ENCODE measurements at regions not wholly inside any gene's neighbourhood (a gene's known extent, or its start where the extent isn't known, plus 50 kb on each side); places are given as distances from the start of the nearest gene placed in this dataset.

- no peak for TF ChIP-seq HNRNPL (IDR thresholded peaks at IDR 0.05; ENCODE audit: low read depth, low read length)
- peak; percentile 9 for TF ChIP-seq TEAD3 (CRISPR knock-in tag; optimal IDR thresholded peaks at IDR 0.05; ENCODE audit: borderline replicate concordance)
- TF ChIP-seq TBX2 (CRISPR knock-in tag; IDR thresholded peaks at IDR 0.05; ENCODE audit: borderline replicate concordance), result peak; percentile 12; the same call in 1 of the 2 replicates
- TF ChIP-seq ZNF350 (CRISPR knock-in tag; IDR thresholded peaks at IDR 0.05; ENCODE audit: borderline replicate concordance, low read depth), result 0 out of 2 replicates have a peak, but pooled peaks have one; percentile 25
- peak; percentile 31; the same call in 1 of the 2 replicates for TF ChIP-seq HDAC1 (CRISPR knock-in tag; IDR thresholded peaks at IDR 0.05)
- TF ChIP-seq, protein P1, sequence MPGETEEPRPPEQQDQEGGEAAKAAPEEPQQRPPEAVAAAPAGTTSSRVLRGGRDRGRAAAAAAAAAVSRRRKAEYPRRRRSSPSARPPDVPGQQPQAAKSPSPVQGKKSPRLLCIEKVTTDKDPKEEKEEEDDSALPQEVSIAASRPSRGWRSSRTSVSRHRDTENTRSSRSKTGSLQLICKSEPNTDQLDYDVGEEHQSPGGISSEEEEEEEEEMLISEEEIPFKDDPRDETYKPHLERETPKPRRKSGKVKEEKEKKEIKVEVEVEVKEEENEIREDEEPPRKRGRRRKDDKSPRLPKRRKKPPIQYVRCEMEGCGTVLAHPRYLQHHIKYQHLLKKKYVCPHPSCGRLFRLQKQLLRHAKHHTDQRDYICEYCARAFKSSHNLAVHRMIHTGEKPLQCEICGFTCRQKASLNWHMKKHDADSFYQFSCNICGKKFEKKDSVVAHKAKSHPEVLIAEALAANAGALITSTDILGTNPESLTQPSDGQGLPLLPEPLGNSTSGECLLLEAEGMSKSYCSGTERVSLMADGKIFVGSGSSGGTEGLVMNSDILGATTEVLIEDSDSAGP (CRISPR knock-in tag; IDR thresholded peaks at IDR 0.05; ENCODE audit: borderline replicate concordance), result peak; percentile 25; the same call in 1 of the 2 replicates
- peak; percentile 99 for TF ChIP-seq ZBTB33 (CRISPR knock-in tag; IDR thresholded peaks at IDR 0.05)
- TF ChIP-seq ZNF263 (CRISPR knock-in tag; IDR thresholded peaks at IDR 0.05), result peak; percentile 87
- peak; percentile 19; the same call in 1 of the 2 replicates for TF ChIP-seq PHF8 (CRISPR knock-in tag; IDR thresholded peaks at IDR 0.05)
- TF ChIP-seq ZFY (CRISPR knock-in tag; IDR thresholded peaks at IDR 0.05), result no peak
- peak; percentile 12; the same call in 1 of the 2 replicates for TF ChIP-seq GATAD2A (CRISPR knock-in tag; IDR thresholded peaks at IDR 0.05)
- no peak for TF ChIP-seq AKNA (CRISPR knock-in tag; IDR thresholded peaks at IDR 0.05; ENCODE audit: borderline replicate concordance)
- TF ChIP-seq CEBPB (IDR thresholded peaks at IDR 0.05; ENCODE audit: borderline replicate concordance, low read depth, low read length), result no peak
- no peak for TF ChIP-seq FOXP1 (IDR thresholded peaks at IDR 0.05)
- peak; percentile 51; the same call in 1 of the 2 replicates for TF ChIP-seq FOXP1 (CRISPR knock-in tag; IDR thresholded peaks at IDR 0.05)
- peak; percentile 60 for TF ChIP-seq RARA (CRISPR knock-in tag; IDR thresholded peaks at IDR 0.05)
- peak; percentile 62; the same call in 1 of the 2 replicates for TF ChIP-seq FOXO1 (CRISPR knock-in tag; IDR thresholded peaks at IDR 0.05)
- no peak for TF ChIP-seq NR2F6 (IDR thresholded peaks at IDR 0.05)
- TF ChIP-seq NR2F6 (CRISPR knock-in tag; IDR thresholded peaks at IDR 0.05), result peak; percentile 28; the same call in 1 of the 2 replicates
- TF ChIP-seq, protein P2, sequence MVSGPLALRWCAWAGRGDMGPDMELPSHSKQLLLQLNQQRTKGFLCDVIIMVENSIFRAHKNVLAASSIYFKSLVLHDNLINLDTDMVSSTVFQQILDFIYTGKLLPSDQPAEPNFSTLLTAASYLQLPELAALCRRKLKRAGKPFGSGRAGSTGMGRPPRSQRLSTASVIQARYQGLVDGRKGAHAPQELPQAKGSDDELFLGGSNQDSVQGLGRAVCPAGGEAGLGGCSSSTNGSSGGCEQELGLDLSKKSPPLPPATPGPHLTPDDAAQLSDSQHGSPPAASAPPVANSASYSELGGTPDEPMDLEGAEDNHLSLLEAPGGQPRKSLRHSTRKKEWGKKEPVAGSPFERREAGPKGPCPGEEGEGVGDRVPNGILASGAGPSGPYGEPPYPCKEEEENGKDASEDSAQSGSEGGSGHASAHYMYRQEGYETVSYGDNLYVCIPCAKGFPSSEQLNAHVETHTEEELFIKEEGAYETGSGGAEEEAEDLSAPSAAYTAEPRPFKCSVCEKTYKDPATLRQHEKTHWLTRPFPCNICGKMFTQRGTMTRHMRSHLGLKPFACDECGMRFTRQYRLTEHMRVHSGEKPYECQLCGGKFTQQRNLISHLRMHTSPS (CRISPR knock-in tag; IDR thresholded peaks at IDR 0.05; ENCODE audit: low read depth), result peak; percentile 56; the same call in 1 of the 2 replicates
- no peak for TF ChIP-seq FLYWCH1 (CRISPR knock-in tag; IDR thresholded peaks at IDR 0.05)
Observed at GRCh38 chr1:228989992-228990827, 254.9 kb downstream of the RHOU start (continued).

All from HepG2 (cell line).